ENCODE measurements at regions not wholly inside any gene's neighbourhood (a gene's known extent, or its start where the extent isn't known, plus 50 kb on each side); places are given as distances from the start of the nearest gene placed in this dataset.

- DNase-seq (ENCODE audit: low spot score in 2 of 2): no peak
- intact Hi-C loops (cut with DNase I; ENCODE audit: low total_unique reads): no loop called here
- 78 to 90% methylated on average over 3 of the region's 3 CpGs for WGBS, 2 donors
Observed at GRCh38 chr3:144109944-144110343, 138.3 kb downstream of the DIPK2A start.

GRCh38 chr3:144112036-144112435 lies 140.4 kb downstream of the DIPK2A start:
- peak in 1 of 2 donors; percentile 29 for DNase-seq (ENCODE audit: low spot score in 2 of 2)
- no peak overlapping the region for H3K4me3 ChIP-seq (ENCODE audit: low read depth, poor library complexity, severe bottlenecking)
- WGBS, 2 donors: 42 to 47% methylated on average over 2 of the region's 2 CpGs
- intact Hi-C loops (cut with DNase I; ENCODE audit: low total_unique reads): no loop called here
- no peak for TF ChIP-seq CTCF (IDR thresholded peaks at IDR 0.05)
- no peak for TF ChIP-seq POLR2A (IDR thresholded peaks at IDR 0.05)

More at GRCh38 chr3:144109944-144110343, 138.3 kb downstream of the DIPK2A start:
- no peak for TF ChIP-seq POLR2A (IDR thresholded peaks at IDR 0.05)
- no peak overlapping the region for H3K4me3 ChIP-seq (ENCODE audit: low read depth, poor library complexity, severe bottlenecking)

- 56 to 62% methylated on average over 3 of the region's 3 CpGs for WGBS, 2 donors
- TF ChIP-seq CTCF (IDR thresholded peaks at IDR 0.05): no peak
- no peak for TF ChIP-seq POLR2A (IDR thresholded peaks at IDR 0.05)
- intact Hi-C loops (cut with DNase I; ENCODE audit: low total_unique reads): no loop called here
- no peak for DNase-seq (ENCODE audit: low spot score in 2 of 2)
- no peak overlapping the region for H3K4me3 ChIP-seq (ENCODE audit: low read depth, poor library complexity, severe bottlenecking)
Observed at GRCh38 chr3:144112437-144112836, 140.8 kb downstream of the DIPK2A start.

- TF ChIP-seq POLR2A (IDR thresholded peaks at IDR 0.05) (no peak), CTCF (IDR thresholded peaks at IDR 0.05) (no peak)
- no peak for DNase-seq (ENCODE audit: low spot score in 2 of 2)
- intact Hi-C loops (cut with DNase I; ENCODE audit: low total_unique reads): no loop called here
- H3K4me3 ChIP-seq (ENCODE audit: low read depth, poor library complexity, severe bottlenecking): no peak overlapping the region
- 64 to 73% methylated on average over 2 of the region's 2 CpGs for WGBS, 2 donors
Observed at GRCh38 chr3:144114767-144115166, 143.1 kb downstream of the DIPK2A start.

- H3K4me3 ChIP-seq (ENCODE audit: low read depth, poor library complexity, severe bottlenecking): no peak overlapping the region
- intact Hi-C loops (cut with DNase I; ENCODE audit: low total_unique reads): loop anchor here (10.0 kb wide), 1 partner anchor 315 kb away; no protein-coding TSS in a partner anchor
- no peak for DNase-seq (ENCODE audit: low spot score in 2 of 2)
- no peak for TF ChIP-seq POLR2A (IDR thresholded peaks at IDR 0.05)
- TF ChIP-seq CTCF (IDR thresholded peaks at IDR 0.05): no peak
- 31 to 36% methylated on average over 1 of the region's 1 CpG for WGBS, 2 donors
Observed at GRCh38 chr3:144119633-144120032, 148.0 kb downstream of the DIPK2A start.

GRCh38 chr3:144121661-144122060 lies 150.0 kb downstream of the DIPK2A start:
- TF ChIP-seq POLR2A (IDR thresholded peaks at IDR 0.05) (no peak), CTCF (IDR thresholded peaks at IDR 0.05) (no peak)
- DNase-seq (ENCODE audit: low spot score in 2 of 2): no peak
- intact Hi-C loops (cut with DNase I; ENCODE audit: low total_unique reads): loop anchor here (10.0 kb wide), 1 partner anchor 313 kb away; no protein-coding TSS in a partner anchor
- no peak overlapping the region for H3K4me3 ChIP-seq (ENCODE audit: low read depth, poor library complexity, severe bottlenecking)

Data from lower leg skin (tissue), 4 donors.